Endothelial cell (in vitro differentiated cells): ENCODE measurements at regions not wholly inside any gene's neighbourhood (a gene's known extent, or its start where the extent isn't known, plus 50 kb on each side); places are given as distances from the start of the nearest gene placed in this dataset.
"Not testable (repeated sequence)": the region's sequence is repeated elsewhere in the genome, so short reads cannot be mapped to it uniquely, and the experiment has no call there.

Experiments
- DNase-seq: peaks from one replicate; pipeline ENCODE4 v3.0.0; 2021; ENCODE audit warnings: low spot score
- H3K27ac Mint-ChIP-seq: one replicate; pipeline ENCODE4 v1.8.0; 2021; ENCODE audit warnings: mixed read lengths, inconsistent platforms; ENCODE audit not compliant: unreplicated experiment
- H3K27me3 Mint-ChIP-seq: one replicate; pipeline ENCODE4 v1.8.0; 2021; ENCODE audit warnings: mild to moderate bottlenecking, moderate library complexity, mixed read lengths, inconsistent platforms; ENCODE audit not compliant: unreplicated experiment
- H3K36me3 Mint-ChIP-seq: one replicate; pipeline ENCODE4 v1.8.0; 2021; ENCODE audit warnings: mild to moderate bottlenecking, low read depth, mixed read lengths, inconsistent platforms; ENCODE audit not compliant: unreplicated experiment
- H3K4me1 Mint-ChIP-seq: one replicate; pipeline ENCODE4 v1.8.0; 2021; ENCODE audit warnings: mild to moderate bottlenecking, mixed read lengths, inconsistent platforms; ENCODE audit not compliant: unreplicated experiment
- H3K4me3 Mint-ChIP-seq: one replicate; pipeline ENCODE4 v1.8.0; 2021; ENCODE audit warnings: mild to moderate bottlenecking, mixed read lengths, inconsistent platforms; ENCODE audit not compliant: unreplicated experiment
- H3K9me3 Mint-ChIP-seq: one replicate; pipeline ENCODE4 v1.8.0; 2021; ENCODE audit warnings: mixed read lengths, inconsistent platforms; ENCODE audit not compliant: unreplicated experiment
- TF ChIP-seq, protein P1 (sequence below): fragments of 200-600 bp; sonication (generic); IDR thresholded peaks from one replicate; pipeline ENCODE4 v1.5.0; 2021; ENCODE audit warnings: antibody characterized with exemption; ENCODE audit not compliant: unreplicated experiment

DNA sequence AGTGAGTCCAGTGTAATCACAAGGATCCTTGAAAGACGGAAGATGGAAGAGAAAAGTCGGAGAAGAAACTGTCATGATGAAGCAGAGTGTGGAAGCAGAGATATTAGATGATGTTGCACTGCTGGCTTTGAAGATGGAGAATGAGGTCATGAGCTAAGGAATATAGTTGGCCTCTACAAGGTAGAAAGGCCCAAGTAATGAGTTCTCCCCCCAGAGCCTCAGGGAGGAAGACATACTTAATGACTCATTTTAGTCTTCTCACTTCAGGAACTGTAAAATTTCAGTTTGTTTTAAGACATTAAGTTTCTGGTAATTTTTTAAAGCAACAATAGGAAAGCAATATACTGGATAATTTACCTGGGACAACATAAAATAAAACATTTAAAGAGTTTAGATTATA is 1331.5 kb upstream of the PCDH20 start:
- no peaks in the 10 kb centered on the region for H3K9me3 Mint-ChIP-seq
- no peaks in the 10 kb centered on the region for H3K36me3 Mint-ChIP-seq
- DNase-seq = no peak
- no peak overlapping the region for H3K4me3 Mint-ChIP-seq
- no peak overlapping the region for H3K27ac Mint-ChIP-seq
- H3K4me1 Mint-ChIP-seq = no peaks in the 10 kb centered on the region
- no peaks in the 10 kb centered on the region for H3K27me3 Mint-ChIP-seq
- TF ChIP-seq, protein P1, sequence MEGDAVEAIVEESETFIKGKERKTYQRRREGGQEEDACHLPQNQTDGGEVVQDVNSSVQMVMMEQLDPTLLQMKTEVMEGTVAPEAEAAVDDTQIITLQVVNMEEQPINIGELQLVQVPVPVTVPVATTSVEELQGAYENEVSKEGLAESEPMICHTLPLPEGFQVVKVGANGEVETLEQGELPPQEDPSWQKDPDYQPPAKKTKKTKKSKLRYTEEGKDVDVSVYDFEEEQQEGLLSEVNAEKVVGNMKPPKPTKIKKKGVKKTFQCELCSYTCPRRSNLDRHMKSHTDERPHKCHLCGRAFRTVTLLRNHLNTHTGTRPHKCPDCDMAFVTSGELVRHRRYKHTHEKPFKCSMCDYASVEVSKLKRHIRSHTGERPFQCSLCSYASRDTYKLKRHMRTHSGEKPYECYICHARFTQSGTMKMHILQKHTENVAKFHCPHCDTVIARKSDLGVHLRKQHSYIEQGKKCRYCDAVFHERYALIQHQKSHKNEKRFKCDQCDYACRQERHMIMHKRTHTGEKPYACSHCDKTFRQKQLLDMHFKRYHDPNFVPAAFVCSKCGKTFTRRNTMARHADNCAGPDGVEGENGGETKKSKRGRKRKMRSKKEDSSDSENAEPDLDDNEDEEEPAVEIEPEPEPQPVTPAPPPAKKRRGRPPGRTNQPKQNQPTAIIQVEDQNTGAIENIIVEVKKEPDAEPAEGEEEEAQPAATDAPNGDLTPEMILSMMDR = no peak

DNA sequence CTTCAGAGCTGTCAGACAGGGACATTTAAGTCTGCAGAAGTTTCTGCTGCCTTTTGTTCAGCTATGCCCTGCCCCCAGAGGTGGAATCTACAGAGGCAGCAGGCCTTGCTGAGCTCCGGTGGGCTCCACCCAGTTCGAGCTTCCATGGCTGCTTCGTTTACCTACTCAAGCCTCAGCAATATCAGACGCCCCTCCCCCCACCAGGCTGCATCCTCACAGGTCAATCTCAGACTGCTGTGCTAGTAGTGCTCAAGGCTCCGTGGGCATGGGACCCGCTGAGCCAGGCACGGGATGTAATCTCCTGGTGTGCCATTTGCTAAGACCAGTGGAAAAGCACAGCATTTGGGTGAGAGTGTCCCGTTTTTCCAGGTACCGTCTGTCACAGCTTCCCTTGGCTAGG is 1314.1 kb upstream of the PCDH20 start:
- H3K36me3 Mint-ChIP-seq, H3K27me3 Mint-ChIP-seq, DNase-seq, H3K4me1 Mint-ChIP-seq, H3K9me3 Mint-ChIP-seq, H3K27ac Mint-ChIP-seq, H3K4me3 Mint-ChIP-seq: not testable (repeated sequence)

DNA sequence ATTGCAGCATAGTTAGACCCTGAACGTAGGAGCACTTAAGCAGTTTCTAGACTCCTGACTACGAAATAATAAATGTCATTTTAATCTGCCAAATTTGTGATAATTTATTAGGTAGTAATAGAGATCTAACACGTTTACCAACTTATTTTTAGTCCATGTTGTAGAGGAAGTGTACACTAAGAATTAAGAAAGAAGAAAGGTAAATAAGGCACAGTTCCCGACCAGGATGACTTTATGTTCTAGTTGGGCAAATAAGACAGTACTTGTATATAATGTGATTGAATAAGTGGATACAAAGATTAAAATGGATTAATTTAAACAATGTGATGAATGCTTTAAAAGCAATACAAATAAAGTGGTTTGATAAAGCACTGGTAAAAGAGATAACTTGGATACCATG is 1306.2 kb upstream of the PCDH20 start:
- Mint-ChIP-seq H3K4me3 (no peak overlapping the region), H3K9me3 (no peaks in the 10 kb centered on the region), H3K4me1 (no peaks in the 10 kb centered on the region), H3K27ac (no peak overlapping the region), H3K27me3 (no peaks in the 10 kb centered on the region), H3K36me3 (no peaks in the 10 kb centered on the region)
- no peak for DNase-seq
- TF ChIP-seq, protein P1 = no peak

DNA sequence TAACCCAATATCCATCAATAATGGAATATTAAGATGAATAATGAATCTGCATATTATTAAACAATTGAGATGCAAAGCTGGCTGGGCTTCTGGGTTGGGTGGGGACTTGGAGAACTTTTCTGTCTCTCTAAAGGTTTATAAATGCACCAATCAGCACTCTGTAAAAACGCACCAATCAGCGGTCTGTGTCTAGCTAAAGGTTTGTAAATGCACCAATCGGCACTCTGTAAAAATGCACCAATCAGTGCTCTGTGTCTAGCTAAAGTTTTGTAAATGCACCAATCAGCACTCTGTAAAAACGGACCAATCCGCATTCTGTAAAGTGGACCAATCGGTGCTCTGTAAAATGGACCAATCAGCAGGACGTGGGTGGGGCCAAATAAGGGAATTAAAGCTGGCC is 1296.3 kb upstream of the PCDH20 start:
- not testable (repeated sequence) for H3K4me1 Mint-ChIP-seq, H3K27me3 Mint-ChIP-seq, H3K4me3 Mint-ChIP-seq, H3K27ac Mint-ChIP-seq, H3K9me3 Mint-ChIP-seq, DNase-seq, H3K36me3 Mint-ChIP-seq

DNA sequence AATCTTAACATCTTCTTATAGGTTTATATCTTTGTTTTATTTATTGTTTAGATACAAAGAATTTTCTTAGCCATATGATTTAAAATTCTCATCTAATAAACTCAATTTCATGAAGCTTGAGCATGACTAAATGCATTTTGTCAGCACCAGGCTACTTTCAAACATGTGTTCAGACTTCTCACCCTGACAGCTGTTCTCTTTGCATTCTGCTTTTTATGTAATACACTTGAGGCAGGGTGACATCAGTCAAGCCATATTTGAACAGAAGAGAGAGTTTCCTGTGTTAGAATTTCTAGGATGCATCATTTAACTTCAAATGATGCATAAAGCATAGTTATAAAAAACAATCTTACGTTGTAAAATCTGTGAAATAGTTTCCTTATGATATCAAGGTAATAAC is 1295.1 kb upstream of the PCDH20 start:
- Mint-ChIP-seq H3K9me3 (no peaks in the 10 kb centered on the region), H3K27me3 (peaks cover 2% of the 10 kb centered on the region), H3K27ac (no peak overlapping the region), H3K36me3 (no peaks in the 10 kb centered on the region), H3K4me3 (no peak overlapping the region), H3K4me1 (no peaks in the 10 kb centered on the region)
- no peak for DNase-seq
- TF ChIP-seq, protein P1 = no peak

DNA sequence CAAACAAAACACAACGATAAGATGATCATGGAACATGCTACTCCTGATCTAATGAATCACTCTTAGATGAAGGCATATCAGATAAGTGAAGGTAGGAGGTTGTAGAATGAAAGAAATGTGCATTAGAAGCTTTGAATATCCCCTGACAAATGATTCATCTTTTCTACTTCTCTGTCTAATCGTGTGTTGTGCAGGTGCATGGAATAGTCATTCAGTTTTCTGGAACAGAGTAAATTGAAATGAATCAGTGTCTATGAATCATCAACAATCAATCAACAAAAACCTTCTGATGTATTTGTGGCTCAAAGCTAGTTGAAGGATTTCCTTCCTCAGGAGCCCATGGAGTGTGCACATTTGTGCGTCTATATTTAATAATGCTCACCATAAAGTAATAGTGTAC is 1290.4 kb upstream of the PCDH20 start:
- no peak overlapping the region for H3K4me3 Mint-ChIP-seq
- H3K36me3 Mint-ChIP-seq = no peaks in the 10 kb centered on the region
- H3K27me3 Mint-ChIP-seq = peaks cover 2% of the 10 kb centered on the region
- no peaks in the 10 kb centered on the region for H3K9me3 Mint-ChIP-seq
- DNase-seq = no peak
- TF ChIP-seq, protein P1 = no peak
- no peaks in the 10 kb centered on the region for H3K4me1 Mint-ChIP-seq
- no peak overlapping the region for H3K27ac Mint-ChIP-seq
